H1 (cell line): ENCODE measurements at regions not wholly inside any gene's neighbourhood (a gene's known extent, or its start where the extent isn't known, plus 50 kb on each side); places are given as distances from the start of the nearest gene placed in this dataset.

Experiments used
- CBX8 ChIP-seq: fragments of 300-800, 300-1000 bp; sonication (generic); IDR thresholded peaks from 2 replicates; pipeline ENCODE4 v1.7.1; 2016; ENCODE audit warnings: low read depth, low read length, borderline replicate concordance
- E2F6 ChIP-seq: IDR thresholded peaks from 2 replicates; pipeline ENCODE4 v1.6.1; 2012; ENCODE audit warnings: inconsistent platforms
- EP300 ChIP-seq, 2 experiments: IDR thresholded peaks; 1 replicate in 1 of 2; 2 replicates in 1 of 2; pipeline ENCODE4 v1.6.1; 2011 to 2012; ENCODE audit warnings: low read depth in 2 of 2, low read length in 2 of 2, mild to moderate bottlenecking in 2 of 2, borderline replicate concordance in 1 of 2, inconsistent platforms in 1 of 2, moderate library complexity in 1 of 2
- FOSL1 ChIP-seq: IDR thresholded peaks from 2 replicates; pipeline ENCODE4 v1.6.1; 2011; ENCODE audit warnings: mild to moderate bottlenecking, low read depth, low read length, moderate library complexity; ENCODE audit not compliant: insufficient read depth
- JUN ChIP-seq: IDR thresholded peaks from 2 replicates; pipeline ENCODE4 v1.6.1; 2011; ENCODE audit warnings: low read depth, mild to moderate bottlenecking, improper control_type of control experiment, low read length
- JUND ChIP-seq: IDR thresholded peaks from 2 replicates; pipeline ENCODE4 v1.6.1; 2011; ENCODE audit warnings: mild to moderate bottlenecking, improper control_type of control experiment, low read length
- KDM1A ChIP-seq: fragments of 200-600, 300-600 bp; sonication (generic); IDR thresholded peaks from 2 replicates; pipeline ENCODE4 v1.7.1; 2016; ENCODE audit warnings: mild to moderate bottlenecking, low read length, borderline replicate concordance
- POLR2A ChIP-seq, 2 experiments: IDR thresholded peaks; 1 replicate in 1 of 2; 2 replicates in 1 of 2; pipeline ENCODE4 v1.6.1; 2011; ENCODE audit warnings: low read depth in 2 of 2, low read length in 2 of 2, mild to moderate bottlenecking in 2 of 2; ENCODE audit errors: control extremely low read depth in 1 of 2
- TF ChIP-seq, protein P1 (sequence below): IDR thresholded peaks from 2 replicates; pipeline ENCODE4 v1.6.1; 2011; ENCODE audit warnings: low read length, improper control_type of control experiment
- TF ChIP-seq, protein P2 (sequence below), 3 experiments: IDR thresholded peaks; 1 replicate in 2 of 3; 2 replicates in 1 of 3; pipeline versions ENCODE4 v1.5.1 to v1.6.1; 2011; ENCODE audit warnings: low read length in 3 of 3, mild to moderate bottlenecking in 3 of 3, inconsistent platforms in 2 of 3, low read depth in 1 of 3, moderate library complexity in 1 of 3; ENCODE audit not compliant: insufficient read depth in 1 of 3; ENCODE audit errors: control extremely low read depth in 1 of 3

DNA sequence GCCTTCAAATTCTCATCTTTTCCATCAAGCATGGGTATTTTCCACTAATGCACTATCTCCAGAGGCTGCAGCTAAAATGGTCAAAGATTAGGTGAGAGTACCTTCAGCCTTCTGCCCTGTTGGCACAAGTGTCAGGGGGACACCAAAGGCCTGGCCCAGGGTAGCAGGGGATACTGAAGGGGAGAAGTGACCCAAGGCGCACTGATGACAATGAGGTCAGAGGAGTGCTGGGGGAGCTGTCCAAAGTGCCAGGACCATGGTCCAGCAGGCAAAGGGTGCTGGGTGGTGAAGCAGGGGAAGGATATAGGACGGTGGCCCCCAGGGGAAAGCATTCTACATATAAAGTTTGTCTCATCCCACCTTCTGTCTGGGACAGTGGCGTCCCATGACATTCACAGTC lies 303.4 kb downstream of the SMAD2 start:
- no peak for TF ChIP-seq E2F6
- no peak for TF ChIP-seq JUND
- no peak for TF ChIP-seq FOSL1
- TF ChIP-seq, protein P1, sequence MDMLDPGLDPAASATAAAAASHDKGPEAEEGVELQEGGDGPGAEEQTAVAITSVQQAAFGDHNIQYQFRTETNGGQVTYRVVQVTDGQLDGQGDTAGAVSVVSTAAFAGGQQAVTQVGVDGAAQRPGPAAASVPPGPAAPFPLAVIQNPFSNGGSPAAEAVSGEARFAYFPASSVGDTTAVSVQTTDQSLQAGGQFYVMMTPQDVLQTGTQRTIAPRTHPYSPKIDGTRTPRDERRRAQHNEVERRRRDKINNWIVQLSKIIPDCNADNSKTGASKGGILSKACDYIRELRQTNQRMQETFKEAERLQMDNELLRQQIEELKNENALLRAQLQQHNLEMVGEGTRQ = no peak
- no peak for TF ChIP-seq POLR2A (IDR thresholded peaks at IDR 0.05; ENCODE audit: control extremely low read depth in 1 of 2, low read depth in 2 of 2, low read length in 2 of 2)
- TF ChIP-seq, protein P2, sequence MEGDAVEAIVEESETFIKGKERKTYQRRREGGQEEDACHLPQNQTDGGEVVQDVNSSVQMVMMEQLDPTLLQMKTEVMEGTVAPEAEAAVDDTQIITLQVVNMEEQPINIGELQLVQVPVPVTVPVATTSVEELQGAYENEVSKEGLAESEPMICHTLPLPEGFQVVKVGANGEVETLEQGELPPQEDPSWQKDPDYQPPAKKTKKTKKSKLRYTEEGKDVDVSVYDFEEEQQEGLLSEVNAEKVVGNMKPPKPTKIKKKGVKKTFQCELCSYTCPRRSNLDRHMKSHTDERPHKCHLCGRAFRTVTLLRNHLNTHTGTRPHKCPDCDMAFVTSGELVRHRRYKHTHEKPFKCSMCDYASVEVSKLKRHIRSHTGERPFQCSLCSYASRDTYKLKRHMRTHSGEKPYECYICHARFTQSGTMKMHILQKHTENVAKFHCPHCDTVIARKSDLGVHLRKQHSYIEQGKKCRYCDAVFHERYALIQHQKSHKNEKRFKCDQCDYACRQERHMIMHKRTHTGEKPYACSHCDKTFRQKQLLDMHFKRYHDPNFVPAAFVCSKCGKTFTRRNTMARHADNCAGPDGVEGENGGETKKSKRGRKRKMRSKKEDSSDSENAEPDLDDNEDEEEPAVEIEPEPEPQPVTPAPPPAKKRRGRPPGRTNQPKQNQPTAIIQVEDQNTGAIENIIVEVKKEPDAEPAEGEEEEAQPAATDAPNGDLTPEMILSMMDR (IDR thresholded peaks at IDR 0.05; ENCODE audit: control extremely low read depth in 1 of 3, insufficient read depth in 1 of 3, low read depth in 1 of 3, low read length in 3 of 3) = no peak
- TF ChIP-seq KDM1A = no peak
- TF ChIP-seq JUN = no peak
- no peak for TF ChIP-seq EP300 (IDR thresholded peaks at IDR 0.05; ENCODE audit: borderline replicate concordance in 1 of 2, low read depth in 2 of 2, low read length in 2 of 2)
- no peak for TF ChIP-seq CBX8
